ENCODE measurements at regions not wholly inside any gene's neighbourhood (a gene's known extent, or its start where the extent isn't known, plus 50 kb on each side); places are given as distances from the start of the nearest gene placed in this dataset.

DNA sequence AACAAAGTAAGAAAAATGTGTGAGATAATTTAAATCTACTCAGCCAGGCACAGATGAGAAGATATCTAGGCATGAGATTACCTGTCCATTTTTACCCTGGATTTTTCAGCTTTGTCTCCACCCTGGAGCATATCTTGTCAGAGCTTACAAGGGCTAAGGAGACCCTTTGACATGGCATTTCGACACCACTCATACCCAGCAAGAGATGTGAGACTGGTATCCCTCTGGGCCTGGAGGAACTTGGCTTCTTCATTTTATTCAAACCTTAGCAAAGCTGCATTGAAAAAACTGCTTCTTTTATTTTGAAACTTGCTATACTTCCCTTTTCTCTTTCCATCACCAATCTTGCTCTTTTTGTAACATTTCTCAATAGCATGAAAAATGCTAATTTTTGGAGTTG lies 194.9 kb upstream of the HNMT start:
- DNase-seq, result no peak
- H3F3A ChIP-seq (replicated peaks; ENCODE audit: insufficient read depth), result no peaks in the 10 kb centered on the region
- H3K4me1 ChIP-seq (ENCODE audit: control insufficient read depth in 1 of 2, insufficient read depth in 2 of 2, low read depth in 1 of 2, low read length in 1 of 2), result no peaks in the 10 kb centered on the region
- no peaks in the 10 kb centered on the region for H3K9me2 ChIP-seq
- no peaks in the 10 kb centered on the region for H3K36me3 ChIP-seq (replicated peaks in 1 of 2; ENCODE audit: control insufficient read depth in 1 of 2, insufficient read depth in 2 of 2, low read length in 1 of 2)
- no peak overlapping the region for H3K4me3 ChIP-seq (ENCODE audit: low read depth in 2 of 2, low read length in 1 of 2)
- POLR2A ChIA-PET, result no interaction called here
- no peaks in the 10 kb centered on the region for H4K20me1 ChIP-seq (ENCODE audit: insufficient read depth)
- H3K4me2 ChIP-seq, result no peak overlapping the region
- no peak overlapping the region for H2AFZ ChIP-seq (ENCODE audit: low read depth)
- no peaks in the 10 kb centered on the region for H3K79me2 ChIP-seq (ENCODE audit: insufficient read depth)
- no peaks in the 10 kb centered on the region for H3K9me3 ChIP-seq
- H3K27me3 ChIP-seq (ENCODE audit: insufficient read depth), result no peaks in the 10 kb centered on the region
- H3K9ac ChIP-seq, result no peak overlapping the region
- CTCF ChIA-PET, result interaction anchor here (1.0 kb wide), 1 partner anchor 63 kb away, joined by 3 read pairs; no protein-coding TSS in a partner anchor
- TF ChIP-seq, protein P1, sequence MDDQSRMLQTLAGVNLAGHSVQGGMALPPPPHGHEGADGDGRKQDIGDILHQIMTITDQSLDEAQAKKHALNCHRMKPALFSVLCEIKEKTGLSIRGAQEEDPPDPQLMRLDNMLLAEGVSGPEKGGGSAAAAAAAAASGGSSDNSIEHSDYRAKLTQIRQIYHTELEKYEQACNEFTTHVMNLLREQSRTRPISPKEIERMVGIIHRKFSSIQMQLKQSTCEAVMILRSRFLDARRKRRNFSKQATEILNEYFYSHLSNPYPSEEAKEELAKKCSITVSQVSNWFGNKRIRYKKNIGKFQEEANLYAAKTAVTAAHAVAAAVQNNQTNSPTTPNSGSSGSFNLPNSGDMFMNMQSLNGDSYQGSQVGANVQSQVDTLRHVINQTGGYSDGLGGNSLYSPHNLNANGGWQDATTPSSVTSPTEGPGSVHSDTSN (IDR thresholded peaks at IDR 0.05), result no peak
- TF ChIP-seq, protein P2, sequence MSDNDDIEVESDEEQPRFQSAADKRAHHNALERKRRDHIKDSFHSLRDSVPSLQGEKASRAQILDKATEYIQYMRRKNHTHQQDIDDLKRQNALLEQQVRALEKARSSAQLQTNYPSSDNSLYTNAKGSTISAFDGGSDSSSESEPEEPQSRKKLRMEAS (IDR thresholded peaks at IDR 0.05; ENCODE audit: low read depth), result no peak
- no peak for TF ChIP-seq TEAD4 (IDR thresholded peaks at IDR 0.05; ENCODE audit: borderline replicate concordance, insufficient read depth)
- no peak for TF ChIP-seq FOXM1 (IDR thresholded peaks at IDR 0.05; ENCODE audit: low read depth)
- TF ChIP-seq, protein P3, sequence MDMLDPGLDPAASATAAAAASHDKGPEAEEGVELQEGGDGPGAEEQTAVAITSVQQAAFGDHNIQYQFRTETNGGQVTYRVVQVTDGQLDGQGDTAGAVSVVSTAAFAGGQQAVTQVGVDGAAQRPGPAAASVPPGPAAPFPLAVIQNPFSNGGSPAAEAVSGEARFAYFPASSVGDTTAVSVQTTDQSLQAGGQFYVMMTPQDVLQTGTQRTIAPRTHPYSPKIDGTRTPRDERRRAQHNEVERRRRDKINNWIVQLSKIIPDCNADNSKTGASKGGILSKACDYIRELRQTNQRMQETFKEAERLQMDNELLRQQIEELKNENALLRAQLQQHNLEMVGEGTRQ (IDR thresholded peaks at IDR 0.05; ENCODE audit: borderline replicate concordance, low read depth, low read length), result no peak
- no peak for TF ChIP-seq NRF1 (IDR thresholded peaks at IDR 0.05; ENCODE audit: low read depth, low read length)
- TF ChIP-seq YY1 (IDR thresholded peaks at IDR 0.05; ENCODE audit: low read depth), result no peak
- TF ChIP-seq, protein P4, sequence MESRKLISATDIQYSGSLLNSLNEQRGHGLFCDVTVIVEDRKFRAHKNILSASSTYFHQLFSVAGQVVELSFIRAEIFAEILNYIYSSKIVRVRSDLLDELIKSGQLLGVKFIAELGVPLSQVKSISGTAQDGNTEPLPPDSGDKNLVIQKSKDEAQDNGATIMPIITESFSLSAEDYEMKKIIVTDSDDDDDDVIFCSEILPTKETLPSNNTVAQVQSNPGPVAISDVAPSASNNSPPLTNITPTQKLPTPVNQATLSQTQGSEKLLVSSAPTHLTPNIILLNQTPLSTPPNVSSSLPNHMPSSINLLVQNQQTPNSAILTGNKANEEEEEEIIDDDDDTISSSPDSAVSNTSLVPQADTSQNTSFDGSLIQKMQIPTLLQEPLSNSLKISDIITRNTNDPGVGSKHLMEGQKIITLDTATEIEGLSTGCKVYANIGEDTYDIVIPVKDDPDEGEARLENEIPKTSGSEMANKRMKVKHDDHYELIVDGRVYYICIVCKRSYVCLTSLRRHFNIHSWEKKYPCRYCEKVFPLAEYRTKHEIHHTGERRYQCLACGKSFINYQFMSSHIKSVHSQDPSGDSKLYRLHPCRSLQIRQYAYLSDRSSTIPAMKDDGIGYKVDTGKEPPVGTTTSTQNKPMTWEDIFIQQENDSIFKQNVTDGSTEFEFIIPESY (IDR thresholded peaks at IDR 0.05; ENCODE audit: borderline replicate concordance, low read depth), result no peak
- TF ChIP-seq, protein P5, sequence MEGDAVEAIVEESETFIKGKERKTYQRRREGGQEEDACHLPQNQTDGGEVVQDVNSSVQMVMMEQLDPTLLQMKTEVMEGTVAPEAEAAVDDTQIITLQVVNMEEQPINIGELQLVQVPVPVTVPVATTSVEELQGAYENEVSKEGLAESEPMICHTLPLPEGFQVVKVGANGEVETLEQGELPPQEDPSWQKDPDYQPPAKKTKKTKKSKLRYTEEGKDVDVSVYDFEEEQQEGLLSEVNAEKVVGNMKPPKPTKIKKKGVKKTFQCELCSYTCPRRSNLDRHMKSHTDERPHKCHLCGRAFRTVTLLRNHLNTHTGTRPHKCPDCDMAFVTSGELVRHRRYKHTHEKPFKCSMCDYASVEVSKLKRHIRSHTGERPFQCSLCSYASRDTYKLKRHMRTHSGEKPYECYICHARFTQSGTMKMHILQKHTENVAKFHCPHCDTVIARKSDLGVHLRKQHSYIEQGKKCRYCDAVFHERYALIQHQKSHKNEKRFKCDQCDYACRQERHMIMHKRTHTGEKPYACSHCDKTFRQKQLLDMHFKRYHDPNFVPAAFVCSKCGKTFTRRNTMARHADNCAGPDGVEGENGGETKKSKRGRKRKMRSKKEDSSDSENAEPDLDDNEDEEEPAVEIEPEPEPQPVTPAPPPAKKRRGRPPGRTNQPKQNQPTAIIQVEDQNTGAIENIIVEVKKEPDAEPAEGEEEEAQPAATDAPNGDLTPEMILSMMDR (IDR thresholded peaks at IDR 0.05), result no peak
- TF ChIP-seq TAF1 (IDR thresholded peaks at IDR 0.05; ENCODE audit: borderline replicate concordance, low read depth, low read length), result no peak
- TF ChIP-seq GABPA (IDR thresholded peaks at IDR 0.05; ENCODE audit: low read depth), result no peak
- TF ChIP-seq RXRA (IDR thresholded peaks at IDR 0.05; ENCODE audit: borderline replicate concordance, low read depth), result no peak
- 0% methylated on average over 1 of the region's 1 CpG for WGBS (ENCODE audit: low lambda C conversion rate)
- no peak overlapping the region for H3K27ac ChIP-seq (ENCODE audit: low read depth in 2 of 2, low read length in 1 of 2)
